HepG2 (cell line): ENCODE measurements at regions not wholly inside any gene's neighbourhood (a gene's known extent, or its start where the extent isn't known, plus 50 kb on each side); places are given as distances from the start of the nearest gene placed in this dataset.

Source experiments
- ATAC-seq: fragments of 200-7000 bp; cut with Tn5 transposase; 3 replicates; pipeline ENCODE4 v1.9.1; 2020; ENCODE audit warnings: mild to moderate bottlenecking, moderate library complexity
- BruUV-seq: library from RNA; stranded (reverse); fragments of 400-500 nt; replicated peaks from 2 replicates; lab custom pipeline; 2021; lab: Mats Ljungman, UMichigan
- CTCF ChIA-PET: fragments of 300-600 bp; formaldehyde crosslinking; extraction: SDS; loops from one replicate; lab custom pipeline; 2021; ENCODE audit warnings: low total read pairs, inconsistent platforms, low intra/inter-chr PET ratio; lab: Yijun Ruan, JAX
- POLR2A ChIA-PET: fragments of 350-600 bp; sonication (Branson Sonifier 250); formaldehyde crosslinking; loops from one replicate; lab custom pipeline; 2020; ENCODE audit warnings: antibody characterized with exemption, inconsistent platforms; lab: Yijun Ruan, JAX
- DNase-seq: peaks from one replicate; pipeline ENCODE4 v3.0.0-alpha.2; 2015; ENCODE audit warnings: low spot score
- FAIRE-seq: peaks from 3 replicates; lab custom pipeline; 2011; peaks lifted over from hg19 to GRCh38; lab: Jason Lieb, UNC
- H2AFZ ChIP-seq: one replicate; pipeline ENCODE4 v1.6.1; 2011; ENCODE audit warnings: low read length, inconsistent platforms
- H3K27ac ChIP-seq: fragments of 300-600 bp; 3 replicates; pipeline ENCODE4 v1.8.0; 2011; ENCODE audit warnings: mixed run types, mild to moderate bottlenecking, mixed read lengths, low read length, inconsistent platforms; ENCODE audit not compliant: insufficient read depth; ENCODE audit errors: extremely low read length
- H3K27me3 ChIP-seq, 2 experiments: fragments of 200-600 bp in 1 of 2; 2 replicates in 1 of 2; 3 replicates in 1 of 2; pipeline versions ENCODE4 v1.6.0 to v1.8.0; 2011; ENCODE audit warnings: low read length in 2 of 2, mild to moderate bottlenecking in 2 of 2, moderate library complexity in 2 of 2, inconsistent platforms in 1 of 2; ENCODE audit not compliant: insufficient read depth in 2 of 2, control insufficient read depth in 1 of 2
- H3K36me3 ChIP-seq, 2 experiments: fragments of 200-600 bp in 1 of 2; replicated peaks in 1 of 2; 2 replicates in 1 of 2; 3 replicates in 1 of 2; pipeline versions ENCODE4 v1.5.1 to v1.8.0; 2011; ENCODE audit warnings: low read length in 2 of 2, inconsistent platforms in 1 of 2; ENCODE audit not compliant: insufficient read depth in 2 of 2, control insufficient read depth in 1 of 2
- H3K4me1 ChIP-seq: 2 replicates; pipeline ENCODE4 v1.5.1; 2012; ENCODE audit warnings: low read length, inconsistent platforms; ENCODE audit not compliant: insufficient read depth
- H3K4me2 ChIP-seq: 2 replicates; pipeline ENCODE4 v1.6.0; 2011; ENCODE audit warnings: low read depth, low read length, inconsistent platforms
- H3K4me3 ChIP-seq, 3 experiments: fragments of 200-600 bp in 1 of 3; sonication (generic), shearing (Covaris generic) in 1 of 3; replicated peaks in 1 of 3; 2 replicates each; pipeline ENCODE4 v1.5.1; 2011 to 2016; ENCODE audit warnings: low read length in 3 of 3, inconsistent platforms in 2 of 3, low read depth in 2 of 3, mild to moderate bottlenecking in 2 of 3, control low read depth in 1 of 3, mixed read lengths in 1 of 3; ENCODE audit not compliant: insufficient read depth in 1 of 3
- H3K79me2 ChIP-seq: one replicate; pipeline ENCODE4 v1.6.1; 2011; ENCODE audit warnings: low read length, inconsistent platforms; ENCODE audit not compliant: insufficient read depth
- H3K9ac ChIP-seq: 2 replicates; pipeline ENCODE4 v1.6.0; 2011; ENCODE audit warnings: mild to moderate bottlenecking, low read depth, low read length, inconsistent platforms; ENCODE audit not compliant: insufficient read depth
- H3K9me3 ChIP-seq: 2 replicates; pipeline ENCODE4 v1.5.1; 2012; ENCODE audit warnings: mild to moderate bottlenecking, low read length
- H4K20me1 ChIP-seq: 2 replicates; pipeline ENCODE4 v1.6.0; 2011; ENCODE audit warnings: inconsistent platforms, mild to moderate bottlenecking, low read length, moderate library complexity; ENCODE audit not compliant: insufficient read depth
- AHR ChIP-seq: IDR thresholded peaks from 2 replicates; pipeline ENCODE4 v1.6.1; 2018; ENCODE audit warnings: missing genetic modification reagents, missing compliant biosample characterization
- CBX1 ChIP-seq: IDR thresholded peaks from one replicate; pipeline ENCODE4 v1.6.1; 2016; ENCODE audit warnings: antibody characterized with exemption, low read depth
- CHCHD3 ChIP-seq: sonication (generic); formaldehyde crosslinking; IDR thresholded peaks from 2 replicates; pipeline ENCODE4 v1.8.0; 2022; ENCODE audit warnings: mild to moderate bottlenecking, missing genetic modification reagents, moderate library complexity
- HNRNPH1 ChIP-seq: fragments of 200-400 bp; formaldehyde crosslinking; optimal IDR thresholded peaks from 2 replicates; pipeline ENCODE3; 2017; ENCODE audit warnings: mild to moderate bottlenecking, low read depth, low read length
- PCBP1 ChIP-seq: fragments of 200-400 bp; formaldehyde crosslinking; IDR thresholded peaks from 2 replicates; pipeline ENCODE4 v1.6.1; 2017; ENCODE audit warnings: mild to moderate bottlenecking, low read depth, low read length, borderline replicate concordance
- RORA ChIP-seq: sonication (generic); formaldehyde crosslinking; IDR thresholded peaks from 2 replicates; pipeline ENCODE4 v1.5.0; 2020; ENCODE audit warnings: mild to moderate bottlenecking, missing genetic modification reagents, moderate library complexity
- ZNF354B ChIP-seq: sonication (generic); formaldehyde crosslinking; IDR thresholded peaks from 2 replicates; pipeline ENCODE4 v1.8.0; 2022; ENCODE audit warnings: mild to moderate bottlenecking, missing genetic modification reagents
- ZNF7 ChIP-seq: IDR thresholded peaks from 2 replicates; pipeline ENCODE4 v1.6.1; 2016; ENCODE audit warnings: missing biosample characterization, missing genetic modification reagents
- ZNF747 ChIP-seq: sonication (generic); formaldehyde crosslinking; IDR thresholded peaks from 2 replicates; pipeline ENCODE4 v1.8.1; 2023; ENCODE audit warnings: missing genetic modification reagents, mild to moderate bottlenecking, borderline replicate concordance
- WGBS: methylation state at CpG from one replicate; pipeline ENCODE4 v1.1.6; 2017; ENCODE audit warnings: low lambda C conversion rate; 5-methylcytosine and 5-hydroxymethylcytosine counted together
- in situ Hi-C: cut with HindIII; loops from 2 replicates; pipeline ENCODE4 v1.10.0; 2017; ENCODE audit warnings: low pct_unique_long_range_greater_than_20kb; ENCODE audit not compliant: extremely low pct_ligation_motif_present
- intact Hi-C: fragments of 100-400 bp; cut with micrococcal nuclease; formaldehyde crosslinking; loops from one replicate; pipeline ENCODE4 v1.10.0; 2022; ENCODE audit not compliant: unreplicated experiment
- TF ChIP-seq, protein P1 (sequence below): sonication (generic); formaldehyde crosslinking; IDR thresholded peaks from 2 replicates; pipeline ENCODE4 v1.9.0; 2021; ENCODE audit warnings: missing genetic modification reagents, mild to moderate bottlenecking, borderline replicate concordance
- TF ChIP-seq, protein P2 (sequence below): sonication (generic); formaldehyde crosslinking; IDR thresholded peaks from 2 replicates; pipeline ENCODE4 v1.5.1; 2020; ENCODE audit warnings: mild to moderate bottlenecking, missing genetic modification reagents, borderline replicate concordance

GRCh38 chr1:215405211-215405610, 161.9 kb upstream of the KCTD3 start:
- POLR2A ChIA-PET, result no interaction called here
- no TSS peak for BruUV-seq
- TF ChIP-seq ZNF354B (CRISPR knock-in tag) (no peak), AHR (CRISPR knock-in tag) (no peak), ZNF747 (CRISPR knock-in tag) (no peak), RORA (no peak), PCBP1 (no peak), CHCHD3 (CRISPR knock-in tag) (no peak), HNRNPH1 (no peak), ZNF7 (no peak), CBX1 (no peak)
- TF ChIP-seq, protein P1, sequence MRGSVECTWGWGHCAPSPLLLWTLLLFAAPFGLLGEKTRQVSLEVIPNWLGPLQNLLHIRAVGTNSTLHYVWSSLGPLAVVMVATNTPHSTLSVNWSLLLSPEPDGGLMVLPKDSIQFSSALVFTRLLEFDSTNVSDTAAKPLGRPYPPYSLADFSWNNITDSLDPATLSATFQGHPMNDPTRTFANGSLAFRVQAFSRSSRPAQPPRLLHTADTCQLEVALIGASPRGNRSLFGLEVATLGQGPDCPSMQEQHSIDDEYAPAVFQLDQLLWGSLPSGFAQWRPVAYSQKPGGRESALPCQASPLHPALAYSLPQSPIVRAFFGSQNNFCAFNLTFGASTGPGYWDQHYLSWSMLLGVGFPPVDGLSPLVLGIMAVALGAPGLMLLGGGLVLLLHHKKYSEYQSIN (CRISPR knock-in tag), result no peak
- TF ChIP-seq, protein P2, sequence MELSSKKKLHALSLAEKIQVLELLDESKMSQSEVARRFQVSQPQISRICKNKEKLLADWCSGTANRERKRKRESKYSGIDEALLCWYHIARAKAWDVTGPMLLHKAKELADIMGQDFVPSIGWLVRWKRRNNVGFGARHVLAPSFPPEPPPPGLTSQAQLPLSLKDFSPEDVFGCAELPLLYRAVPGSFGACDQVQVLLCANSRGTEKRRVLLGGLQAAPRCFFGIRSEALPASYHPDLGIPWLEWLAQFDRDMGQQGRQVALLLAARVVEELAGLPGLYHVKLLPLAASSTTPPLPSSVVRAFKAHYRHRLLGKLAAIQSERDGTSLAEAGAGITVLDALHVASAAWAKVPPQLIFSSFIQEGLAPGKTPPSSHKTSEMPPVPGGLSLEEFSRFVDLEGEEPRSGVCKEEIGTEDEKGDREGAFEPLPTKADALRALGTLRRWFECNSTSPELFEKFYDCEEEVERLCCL (CRISPR knock-in tag), result no peak
- TF ChIP-seq, all 625 proteins: peak for 0
- no peak overlapping the region for H3K27ac ChIP-seq
- no peaks in the 10 kb centered on the region for H4K20me1 ChIP-seq
- intact Hi-C loops, result no loop called here
- no peaks in the 10 kb centered on the region for H3K79me2 ChIP-seq
- CTCF ChIA-PET, result no interaction called here
- ATAC-seq (no peak), FAIRE-seq (no peak), DNase-seq (no peak)
- H3K36me3 ChIP-seq, result no peaks in the 10 kb centered on the region
- H2AFZ ChIP-seq, result no peak overlapping the region
- WGBS, result 0% methylated on average over 1 of the region's 1 CpG
- in situ Hi-C loops, result no loop called here
- H3K27me3 ChIP-seq, result no peaks in the 10 kb centered on the region
- no peaks in the 10 kb centered on the region for H3K9me3 ChIP-seq
- no peak overlapping the region for H3K4me3 ChIP-seq
- H3K4me1 ChIP-seq, result no peaks in the 10 kb centered on the region
- no peak overlapping the region for H3K4me2 ChIP-seq
- H3K9ac ChIP-seq, result no peak overlapping the region
